ENCODE measurements at regions not wholly inside any gene's neighbourhood (a gene's known extent, or its start where the extent isn't known, plus 50 kb on each side); places are given as distances from the start of the nearest gene placed in this dataset.

- TF ChIP-seq ZNF148 (tag by site-specific recombination; IDR thresholded peaks at IDR 0.05; ENCODE audit: borderline replicate concordance) (no peak), ZXDB (tag by site-specific recombination; IDR thresholded peaks at IDR 0.05) (no peak), YY2 (tag by site-specific recombination; IDR thresholded peaks at IDR 0.05) (no peak), ZNF16 (tag by site-specific recombination; IDR thresholded peaks at IDR 0.05; ENCODE audit: low read depth) (no peak)
Observed at GRCh38 chr13:83496501-83496900, 385.8 kb downstream of the SLITRK1 start (continued).

- Histone ChIP-seq H3K27ac (ENCODE audit: extremely low read depth, low read depth, low read length) (no peak overlapping the region), H3K36me3 (ENCODE audit: control insufficient read depth in 2 of 2, insufficient read depth in 1 of 2, low read length in 2 of 2) (no peaks in the 10 kb centered on the region), H3K4me1 (ENCODE audit: control insufficient read depth, insufficient read depth, low read length) (no peaks in the 10 kb centered on the region), H3K4me3 (ENCODE audit: low read depth, low read length) (no peak overlapping the region), H3K9me3 (ENCODE audit: control insufficient read depth, insufficient read depth, low read depth, low read length) (no peaks in the 10 kb centered on the region)
- ChIA-PET CTCF (no interaction called here), POLR2A (no interaction called here)
- no peak for TF ChIP-seq ZNF311 (tag by site-specific recombination; IDR thresholded peaks at IDR 0.05; ENCODE audit: borderline replicate concordance)
- no peak for TF ChIP-seq ZIC2 (tag by site-specific recombination; IDR thresholded peaks at IDR 0.05)
- no peak for TF ChIP-seq ZNF133 (tag by site-specific recombination; IDR thresholded peaks at IDR 0.05)
- no peak for TF ChIP-seq CTCF (tag by site-specific recombination; IDR thresholded peaks at IDR 0.05)
- no peak for TF ChIP-seq SCRT2 (tag by site-specific recombination; IDR thresholded peaks at IDR 0.05)
- TF ChIP-seq ZNF280C (tag by site-specific recombination; IDR thresholded peaks at IDR 0.05), result no peak
- TF ChIP-seq KLF17 (tag by site-specific recombination; IDR thresholded peaks at IDR 0.05), result no peak
- no peak for TF ChIP-seq HIC1 (tag by site-specific recombination; IDR thresholded peaks at IDR 0.05)
- TF ChIP-seq ZNF521 (tag by site-specific recombination; IDR thresholded peaks at IDR 0.05), result no peak
- no peak for TF ChIP-seq TCF7L2 (IDR thresholded peaks at IDR 0.05; ENCODE audit: borderline replicate concordance, low read depth, low read length)
- no peak for TF ChIP-seq ZNF626 (tag by site-specific recombination; IDR thresholded peaks at IDR 0.05)
Observed at GRCh38 chr13:83485101-83485500, 397.2 kb downstream of the SLITRK1 start.
